GM11168 (cell line): ENCODE measurements at regions not wholly inside any gene's neighbourhood (a gene's known extent, or its start where the extent isn't known, plus 50 kb on each side); places are given as distances from the start of the nearest gene placed in this dataset.

Experiments used
- in situ Hi-C: fragments of 300-500 bp; cut with MboI; formaldehyde crosslinking; loops from one replicate; pipeline ENCODE4 v1.12.0; 2022; ENCODE audit warnings: low sequenced_read_pairs; ENCODE audit not compliant: unreplicated experiment

GRCh38 chr5:38104497-38105230 is 153.7 kb upstream of the EGFLAM start:
- in situ Hi-C loops: no loop called here

- in situ Hi-C loops: no loop called here
These were observed 156.5 kb upstream of the EGFLAM start for GRCh38 chr5:38101897-38102296.

DNA sequence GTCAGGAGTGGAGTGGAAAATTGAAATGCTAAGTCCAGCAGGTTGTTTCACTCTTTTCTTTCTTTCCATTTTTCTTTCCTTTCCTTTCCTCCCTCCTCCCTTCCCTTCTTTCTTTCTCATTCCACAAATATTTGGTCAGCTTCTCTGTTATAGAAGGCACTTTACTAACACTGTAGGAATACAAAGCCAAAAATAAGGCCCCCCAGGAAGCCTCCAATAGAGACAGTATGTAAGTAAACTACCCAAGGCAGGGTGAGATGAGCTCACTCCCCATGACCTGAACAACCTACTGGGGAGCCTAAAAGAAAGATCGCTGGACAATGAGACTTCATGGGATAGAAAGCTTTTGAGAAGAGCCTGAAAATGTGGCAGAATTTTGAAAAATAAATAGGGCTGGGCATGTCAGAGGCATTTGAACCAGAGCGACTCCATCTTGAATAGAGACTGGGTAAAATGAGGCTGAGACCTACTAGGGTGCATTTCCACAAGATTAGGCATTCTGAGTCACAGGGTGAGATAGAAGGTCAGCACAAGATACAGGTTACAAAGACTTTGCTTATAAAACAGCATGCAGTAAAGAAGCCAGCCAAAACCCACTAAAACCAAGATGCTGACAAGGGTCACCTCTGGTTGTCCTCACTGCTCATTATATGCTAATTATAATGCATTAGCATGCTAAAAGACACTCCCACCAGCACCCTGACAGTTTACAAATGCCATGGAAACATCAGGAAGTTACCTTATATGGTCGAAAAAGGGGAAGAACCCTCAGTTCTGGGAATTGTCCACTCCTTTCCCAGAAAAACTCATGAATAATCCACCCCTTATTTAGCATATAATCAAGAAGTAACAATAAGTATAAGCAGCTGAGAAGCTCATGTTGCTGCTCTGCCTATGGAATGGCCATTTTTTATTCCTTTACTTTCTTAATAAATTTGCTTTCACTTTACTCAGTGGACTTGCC is 158.9 kb upstream of the EGFLAM start:
- in situ Hi-C loops: no loop called here

- in situ Hi-C loops: no loop called here
These were observed 163.5 kb upstream of the EGFLAM start for GRCh38 chr5:38094889-38095288.

- in situ Hi-C loops: no loop called here
These were observed 164.5 kb upstream of the EGFLAM start for GRCh38 chr5:38093855-38094254.

- in situ Hi-C loops: no loop called here
These were observed 171.6 kb upstream of the EGFLAM start for GRCh38 chr5:38086777-38087176.

- in situ Hi-C loops: no loop called here
These were observed 178.5 kb upstream of the EGFLAM start for GRCh38 chr5:38079620-38080402.

DNA sequence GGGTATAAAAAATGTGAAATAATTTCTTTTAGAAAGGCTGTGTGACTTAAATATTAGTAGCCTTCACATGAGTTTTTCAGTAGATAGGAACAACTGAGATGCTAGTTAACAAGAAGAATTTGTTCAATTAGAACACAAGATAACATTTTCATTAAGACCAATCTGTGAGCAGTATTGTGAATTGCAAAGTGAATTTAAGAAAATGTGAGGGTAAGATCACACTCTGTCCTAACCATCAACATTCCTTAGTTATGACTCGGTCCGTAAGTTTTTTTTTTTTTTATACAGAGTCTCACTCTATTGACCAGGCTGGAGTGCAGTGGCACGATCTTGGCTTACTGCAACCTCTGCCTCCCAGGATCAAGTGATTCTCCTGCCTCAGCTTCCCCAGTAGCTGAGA is 180.2 kb upstream of the EGFLAM start:
- in situ Hi-C loops: no loop called here

DNA sequence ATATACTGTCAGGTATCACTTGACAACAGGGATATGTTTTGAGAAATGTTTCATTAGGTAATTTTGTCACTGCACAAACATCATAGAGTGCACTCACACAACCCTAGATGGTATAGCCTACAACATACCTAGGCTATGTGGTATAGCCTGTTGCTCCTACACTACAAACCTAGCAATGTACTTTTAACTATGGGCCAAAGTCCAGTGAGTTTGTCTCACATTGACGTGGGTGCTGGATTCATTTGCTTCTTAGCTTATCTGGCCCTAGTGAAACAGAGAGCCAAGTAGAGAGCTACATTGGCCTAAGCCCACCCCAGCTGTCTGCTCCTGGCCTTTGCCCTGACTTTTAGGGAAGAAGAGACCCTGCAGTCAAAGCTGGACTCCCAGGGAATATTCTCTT is 180.7 kb upstream of the EGFLAM start:
- in situ Hi-C loops: no loop called here

DNA sequence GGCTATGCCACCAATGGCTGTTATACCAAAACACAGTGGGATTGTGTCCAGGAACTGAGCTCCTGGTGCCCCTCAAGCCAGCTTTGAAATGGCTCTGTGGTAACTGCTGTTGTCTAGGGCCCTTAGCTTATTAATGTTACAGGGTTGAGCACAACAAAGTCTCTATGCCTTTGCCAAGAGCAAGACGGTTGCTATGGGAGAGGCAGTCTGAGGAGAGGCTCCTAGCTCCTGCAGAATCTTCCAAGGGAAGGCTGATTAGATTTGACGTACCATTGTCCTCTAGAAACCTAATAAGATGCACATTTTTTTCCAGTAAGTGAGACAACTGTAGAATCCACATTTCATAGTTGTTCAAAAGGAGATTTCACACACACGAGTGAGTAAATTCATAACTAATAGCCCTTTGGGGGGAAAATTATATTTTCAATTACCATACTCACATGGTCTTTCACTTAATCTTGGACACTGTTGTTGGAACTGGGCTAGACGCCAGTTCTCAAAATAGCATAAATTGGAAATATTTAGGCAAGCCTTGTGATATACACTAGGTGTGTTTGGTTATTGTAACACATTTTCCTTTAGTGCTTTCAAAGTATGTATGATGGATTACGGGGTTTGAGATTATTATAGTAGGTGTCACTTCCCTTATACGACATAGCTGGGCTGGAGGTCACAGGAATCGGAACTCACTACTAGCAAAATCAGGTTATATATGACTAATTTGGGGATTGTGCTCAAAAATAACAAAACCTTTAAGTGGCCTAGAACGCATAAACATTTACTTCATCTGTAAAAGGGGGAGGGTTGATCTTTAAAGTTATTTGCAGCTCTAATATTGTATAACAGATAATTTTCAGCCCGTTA is 186.3 kb upstream of the EGFLAM start:
- in situ Hi-C loops: no loop called here

GRCh38 chr5:38070304-38070950 is 187.9 kb upstream of the EGFLAM start:
- in situ Hi-C loops: no loop called here

GRCh38 chr5:38069360-38069759 is 189.0 kb upstream of the EGFLAM start:
- in situ Hi-C loops: no loop called here

DNA sequence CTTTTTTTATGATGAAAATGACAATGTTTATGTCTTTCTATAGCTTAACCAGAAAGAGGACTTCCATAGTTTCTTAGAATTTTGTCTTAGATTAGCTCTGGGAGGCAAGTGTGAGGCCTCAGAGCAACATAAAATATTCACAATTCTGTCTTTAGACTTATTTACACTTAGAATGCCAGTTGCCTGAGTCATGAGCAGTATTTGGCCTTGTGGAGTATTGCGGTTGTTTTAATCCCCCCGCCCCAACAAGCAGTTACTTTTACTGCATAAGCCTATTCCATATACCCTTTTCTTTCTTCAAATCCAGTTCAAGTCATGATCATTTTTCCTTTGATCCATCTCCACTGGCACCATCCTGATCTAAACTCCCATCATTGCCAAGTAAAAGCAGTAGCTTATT is 198.0 kb upstream of the EGFLAM start:
- in situ Hi-C loops: no loop called here

DNA sequence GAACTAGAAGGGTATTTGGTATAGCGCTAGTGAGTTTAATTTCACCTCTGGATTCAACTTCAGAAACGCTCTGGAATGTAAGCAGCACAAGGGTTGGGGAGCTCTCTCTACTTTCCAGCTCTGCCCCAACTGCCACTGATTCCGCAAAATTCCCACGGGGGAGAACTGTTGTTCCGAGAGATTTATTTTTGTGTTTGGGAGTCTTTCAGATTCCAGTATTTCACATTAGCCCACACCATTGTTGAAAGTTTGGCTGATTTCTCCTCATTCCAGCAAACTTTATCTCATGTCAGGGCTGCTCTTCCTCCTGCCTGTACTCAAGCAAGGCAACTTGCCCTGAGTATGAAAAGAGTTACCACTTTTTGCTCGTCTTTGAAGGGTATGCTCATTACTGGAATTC is 198.5 kb upstream of the EGFLAM start:
- in situ Hi-C loops: no loop called here

DNA sequence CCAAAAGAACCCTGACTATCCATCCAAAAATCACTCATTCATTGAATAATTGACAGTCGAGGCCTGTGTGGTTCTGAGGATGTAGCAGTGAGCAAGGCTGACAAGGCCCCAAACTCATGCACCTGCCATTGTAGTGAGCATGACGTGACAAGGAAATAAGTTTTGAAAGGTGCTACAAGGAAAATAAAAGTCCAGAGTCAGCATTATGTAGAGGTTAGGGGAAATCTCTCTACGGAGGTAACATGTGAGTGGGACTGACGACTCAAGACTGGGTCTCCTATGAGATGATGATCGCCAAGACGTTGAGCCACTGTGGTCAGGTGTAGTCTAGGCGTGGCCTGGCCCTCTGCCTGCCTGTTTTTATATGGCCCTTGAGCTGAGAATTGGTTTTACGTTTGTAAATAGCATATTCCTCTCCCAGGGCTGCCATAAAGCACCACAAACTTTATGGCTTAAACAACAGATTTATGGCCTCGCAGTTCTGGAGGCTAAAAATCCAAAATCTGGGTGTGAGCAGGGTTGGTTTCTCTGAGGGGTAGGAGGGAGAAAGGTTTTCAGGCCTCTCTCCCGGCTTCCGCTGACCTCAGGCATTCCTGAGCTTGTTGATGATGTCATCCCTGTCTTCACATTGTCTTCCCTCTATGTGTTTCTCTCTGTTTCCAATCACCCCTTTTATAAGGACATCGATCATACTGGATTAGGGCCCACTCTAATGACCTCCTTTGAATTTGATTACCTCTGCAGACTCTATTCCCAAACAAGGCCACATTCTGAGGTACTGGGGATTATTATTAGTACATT is 206.4 kb upstream of the EGFLAM start:
- in situ Hi-C loops: no loop called here

GRCh38 chr5:38048400-38048799 is 208.6 kb upstream of the GDNF start:
- in situ Hi-C loops: no loop called here

DNA sequence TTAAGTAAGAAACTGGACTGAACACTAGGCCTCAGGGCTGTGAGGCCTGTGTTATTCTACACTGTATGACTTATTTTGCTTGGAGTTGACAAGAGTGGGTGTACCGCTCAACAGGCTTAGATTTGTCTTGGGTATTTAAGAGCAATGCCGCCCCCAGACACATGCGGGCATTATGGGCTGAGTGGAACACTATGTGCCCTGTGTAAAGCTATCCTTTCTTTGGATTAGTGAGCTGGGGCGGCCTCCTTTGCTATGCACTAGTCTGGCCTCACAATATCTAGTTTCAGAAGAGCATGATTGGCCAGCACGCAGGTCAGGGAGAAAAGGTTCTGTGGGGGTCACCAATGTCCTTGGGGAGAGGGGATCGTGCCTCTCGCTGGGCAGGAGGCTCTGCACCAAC is 206.3 kb upstream of the GDNF start:
- in situ Hi-C loops: no loop called here

- in situ Hi-C loops: no loop called here
These were observed 205.6 kb upstream of the GDNF start for GRCh38 chr5:38045446-38045845.

DNA sequence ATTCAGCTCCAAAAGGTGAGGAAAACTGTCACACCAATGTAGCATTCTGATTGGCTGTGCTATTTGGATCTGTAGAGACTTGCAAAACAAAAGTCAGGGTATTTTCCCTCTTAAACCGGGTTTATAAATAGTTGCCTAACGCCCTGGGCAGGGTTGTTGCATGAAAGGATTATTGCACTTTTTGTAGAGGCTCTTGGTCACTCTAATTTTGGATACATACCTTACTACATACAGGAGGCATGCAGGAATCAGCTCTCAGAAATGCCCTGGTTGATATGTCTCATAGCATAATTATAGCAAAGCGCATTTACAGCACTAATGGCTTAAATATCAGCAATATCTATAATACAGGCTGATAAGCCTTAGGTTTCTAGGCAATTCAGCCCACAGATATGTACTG is 200.0 kb upstream of the GDNF start:
- in situ Hi-C loops: no loop called here
